HG02610 (cell line): ENCODE measurements at regions not wholly inside any gene's neighbourhood (a gene's known extent, or its start where the extent isn't known, plus 50 kb on each side); places are given as distances from the start of the nearest gene placed in this dataset.

ENCODE experiments used
- ATAC-seq: cut with Tn5 transposase; IDR thresholded peaks from one replicate; pipeline ENCODE4 v1.9.1; 2021; ENCODE audit warnings: mild to moderate bottlenecking, moderate library complexity; ENCODE audit not compliant: unreplicated experiment

GRCh38 chr1:34406833-34407539, 230.3 kb downstream of the C1orf94 start:
- no peak for ATAC-seq

- ATAC-seq, result no peak
These were observed 231.3 kb downstream of the C1orf94 start for GRCh38 chr1:34408011-34408410.

DNA sequence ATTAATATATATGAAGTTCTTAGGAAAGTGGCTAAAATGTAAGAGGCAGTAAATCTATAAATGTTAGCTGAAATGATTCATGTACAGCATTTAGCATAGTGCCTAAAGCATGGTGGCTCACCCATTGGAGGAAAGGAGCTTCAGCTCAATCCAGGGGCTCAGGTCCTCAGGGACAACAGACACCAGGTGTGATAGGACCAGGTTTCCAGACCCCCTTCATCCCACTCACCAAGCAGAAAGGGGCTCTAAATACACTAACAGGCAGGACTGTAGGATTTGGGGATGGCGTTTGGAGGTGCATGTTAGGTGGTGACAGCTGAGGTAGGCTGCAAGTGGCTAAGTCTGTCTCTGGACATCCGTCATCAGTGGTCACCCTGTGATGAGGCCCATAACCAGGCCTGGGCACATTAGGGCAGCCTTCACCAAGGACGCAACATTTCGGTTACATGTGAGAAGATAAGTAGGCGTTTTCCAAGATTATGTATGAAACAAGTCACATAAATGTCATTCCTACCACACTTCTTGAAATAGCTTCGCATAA, 233.1 kb downstream of the C1orf94 start:
- ATAC-seq, result no peak

- ATAC-seq, result no peak
These were observed 236.1 kb downstream of the C1orf94 start for GRCh38 chr1:34412598-34413370.

- no peak for ATAC-seq
These were observed 238.4 kb downstream of the C1orf94 start for GRCh38 chr1:34415140-34415539.

DNA sequence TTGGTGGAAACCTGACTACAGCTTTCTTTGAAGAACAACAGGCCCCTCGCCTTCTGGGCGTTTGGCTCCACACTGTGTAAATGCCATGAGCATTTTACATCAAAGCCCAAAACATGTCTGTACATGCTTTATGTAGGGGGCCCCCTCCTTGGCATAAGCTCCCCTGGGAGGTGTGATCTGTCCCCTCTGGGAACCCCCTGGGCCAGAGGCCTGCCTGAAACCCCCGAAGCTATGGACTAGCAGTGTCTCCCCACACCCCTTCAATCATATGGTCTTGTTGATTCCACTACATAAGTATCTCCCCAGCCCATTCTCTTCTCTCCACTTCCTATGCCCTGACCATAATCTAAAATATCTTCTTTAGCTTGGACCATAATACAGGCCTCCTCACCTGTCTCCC, 241.5 kb downstream of the C1orf94 start:
- ATAC-seq, result no peak

DNA sequence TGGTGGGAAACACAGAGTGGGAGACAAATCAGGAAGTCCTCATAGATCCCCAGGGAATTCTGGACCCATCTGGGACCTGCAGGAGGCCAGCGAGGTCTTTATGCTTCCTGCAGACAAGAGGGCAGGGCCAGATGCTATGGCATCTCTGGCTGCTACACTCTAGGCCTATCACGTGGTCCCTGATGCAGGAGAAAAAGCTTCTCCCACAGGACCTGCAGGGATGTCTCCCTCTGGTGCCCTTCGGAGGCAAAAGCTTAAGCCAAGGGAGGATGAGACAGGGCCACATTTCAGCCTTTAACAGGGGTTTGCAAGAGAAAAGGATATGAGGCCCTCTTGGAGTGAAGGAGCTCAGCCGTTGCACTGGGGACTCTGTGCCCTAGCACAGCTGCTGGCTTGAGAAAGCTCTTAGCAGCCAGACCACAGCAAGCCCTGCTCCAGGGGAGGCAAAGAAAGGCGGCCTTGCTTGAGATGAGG, 243.0 kb downstream of the C1orf94 start:
- ATAC-seq, result no peak

GRCh38 chr1:34425046-34425445, 248.3 kb downstream of the C1orf94 start:
- ATAC-seq, result no peak

DNA sequence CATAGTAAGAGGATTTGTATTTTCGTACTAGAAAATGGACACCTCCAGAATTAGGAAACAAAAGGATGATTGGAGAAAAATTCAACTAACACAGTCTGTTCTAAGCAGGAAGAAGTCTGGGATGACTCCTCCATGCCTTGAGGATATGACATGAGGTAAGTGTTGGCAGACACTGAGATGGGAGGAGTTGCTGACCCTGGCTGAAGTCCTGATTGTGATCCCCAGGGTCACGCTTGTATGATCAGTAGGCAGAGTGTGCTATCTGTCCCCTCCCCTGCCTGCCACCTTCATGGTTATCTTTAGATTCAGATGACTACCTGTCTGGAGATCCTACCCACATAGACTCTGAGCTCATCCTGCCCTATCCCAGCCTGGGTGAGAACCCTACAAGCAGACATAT, 249.1 kb downstream of the C1orf94 start:
- no peak for ATAC-seq

DNA sequence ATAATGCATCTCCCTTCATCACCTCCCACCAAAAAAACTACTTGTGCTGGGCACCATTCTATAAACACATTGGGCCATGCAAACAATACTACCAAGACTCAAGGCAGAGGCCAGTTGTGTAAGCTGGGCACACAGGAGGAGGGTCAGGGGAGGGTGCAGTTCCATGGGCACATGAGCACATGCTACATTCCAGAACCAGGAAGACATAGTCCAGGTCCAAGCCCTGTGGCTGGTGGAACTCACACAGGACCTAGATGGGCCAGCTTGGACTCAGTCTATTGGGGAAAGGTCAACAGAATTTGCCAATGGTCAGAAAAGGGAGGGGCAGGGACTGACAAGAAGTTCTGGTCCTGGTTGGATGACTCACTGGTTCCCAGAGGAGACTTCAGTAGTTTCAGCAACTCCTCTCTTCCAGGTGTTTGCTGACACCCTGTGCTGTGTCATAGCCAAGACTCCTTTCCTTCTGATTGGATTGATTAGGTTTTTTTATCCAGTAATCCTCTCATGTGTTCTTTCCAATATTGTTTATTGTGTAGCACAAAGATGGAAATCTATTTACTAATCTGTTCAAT, 249.7 kb downstream of the C1orf94 start:
- ATAC-seq, result no peak

DNA sequence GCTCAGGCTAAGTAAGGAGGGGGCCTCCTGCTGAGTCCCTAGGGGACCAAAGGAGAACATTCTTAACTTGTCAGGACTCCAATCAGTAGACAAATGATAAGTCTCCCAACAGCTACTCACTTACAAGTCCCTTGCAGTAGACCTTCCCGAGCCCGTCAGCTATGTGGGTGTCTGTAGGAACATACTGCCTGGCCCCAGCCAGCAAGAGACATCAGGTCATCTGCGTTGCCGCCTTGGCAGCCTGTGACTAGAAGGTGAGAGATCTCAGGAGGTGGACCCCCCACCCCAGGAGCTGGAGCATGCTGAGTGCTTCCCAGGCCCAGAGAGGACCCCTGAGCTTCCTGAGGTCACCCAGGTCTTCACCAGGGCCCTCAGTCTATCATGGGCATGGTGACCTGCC, 250.5 kb downstream of the C1orf94 start:
- no peak for ATAC-seq

DNA sequence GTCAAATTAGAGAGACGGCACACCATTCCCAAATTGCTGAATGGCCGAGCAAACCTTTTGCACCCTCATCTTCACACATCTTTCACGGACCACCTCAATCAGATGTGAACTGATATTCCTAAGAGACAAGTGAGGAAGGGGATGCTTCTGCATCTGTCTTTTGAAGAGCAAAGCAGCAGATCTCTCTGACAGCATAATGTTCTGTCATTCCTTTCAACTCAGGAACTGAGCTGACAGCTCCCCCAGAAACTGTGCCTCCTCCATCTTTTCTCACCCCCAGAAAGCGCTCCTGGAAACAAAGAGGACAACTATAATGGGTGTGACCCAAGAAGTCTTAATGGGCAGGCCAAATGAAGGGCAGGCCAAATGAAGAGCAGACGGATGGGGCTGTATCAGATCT, 256.4 kb downstream of the C1orf94 start:
- ATAC-seq, result no peak

- no peak for ATAC-seq
These were observed 260.1 kb downstream of the C1orf94 start for GRCh38 chr1:34436836-34437235.

- no peak for ATAC-seq
These were observed 264.8 kb downstream of the C1orf94 start for GRCh38 chr1:34441259-34442069.

DNA sequence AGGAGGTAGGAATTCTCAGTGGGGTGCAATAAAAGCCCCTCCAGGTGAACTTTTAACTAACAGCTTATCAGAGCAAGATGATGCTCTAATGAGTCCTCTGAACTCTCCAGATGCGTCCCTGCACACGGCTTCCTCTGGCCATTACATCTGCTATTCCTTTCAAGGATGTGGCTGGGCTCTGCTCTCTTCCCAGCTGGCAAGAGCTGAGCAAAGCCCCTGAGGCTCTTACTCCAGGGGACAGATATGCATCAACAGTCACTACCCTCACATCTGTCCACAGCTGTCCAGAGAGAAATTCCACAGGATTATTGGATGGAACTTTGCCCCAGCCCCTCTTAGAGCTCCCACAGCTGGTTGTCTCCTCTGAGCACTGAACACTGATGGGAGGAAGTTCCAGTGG, 267.8 kb downstream of the C1orf94 start:
- ATAC-seq, result no peak

- no peak for ATAC-seq
These were observed 273.6 kb downstream of the C1orf94 start for GRCh38 chr1:34450325-34450724.

- no peak for ATAC-seq
These were observed 275.7 kb downstream of the C1orf94 start for GRCh38 chr1:34452451-34452850.

GRCh38 chr1:34455121-34455520, 278.4 kb downstream of the C1orf94 start:
- no peak for ATAC-seq

GRCh38 chr1:34460193-34460592, 283.5 kb downstream of the C1orf94 start:
- ATAC-seq, result no peak

DNA sequence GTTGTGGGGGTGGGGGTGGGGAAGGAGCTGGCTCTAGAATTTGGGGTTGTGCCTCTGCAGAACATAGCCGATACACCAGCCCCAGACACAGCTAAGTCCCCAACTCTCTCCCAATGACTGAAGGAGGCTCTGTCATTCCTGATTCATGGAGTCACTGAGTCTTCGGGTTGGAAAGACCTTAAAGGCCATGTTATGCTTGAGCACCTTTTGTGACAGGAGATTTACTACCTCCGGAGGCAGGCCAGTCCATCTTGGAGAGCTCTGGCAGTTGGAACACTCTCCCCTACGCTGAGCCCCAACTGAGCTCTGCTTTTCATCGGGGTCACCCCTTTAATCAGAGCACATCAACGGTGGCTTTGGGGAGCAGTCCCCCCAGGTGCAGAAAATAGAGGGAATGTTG, 284.4 kb upstream of the GJB5 start:
- ATAC-seq, result no peak

DNA sequence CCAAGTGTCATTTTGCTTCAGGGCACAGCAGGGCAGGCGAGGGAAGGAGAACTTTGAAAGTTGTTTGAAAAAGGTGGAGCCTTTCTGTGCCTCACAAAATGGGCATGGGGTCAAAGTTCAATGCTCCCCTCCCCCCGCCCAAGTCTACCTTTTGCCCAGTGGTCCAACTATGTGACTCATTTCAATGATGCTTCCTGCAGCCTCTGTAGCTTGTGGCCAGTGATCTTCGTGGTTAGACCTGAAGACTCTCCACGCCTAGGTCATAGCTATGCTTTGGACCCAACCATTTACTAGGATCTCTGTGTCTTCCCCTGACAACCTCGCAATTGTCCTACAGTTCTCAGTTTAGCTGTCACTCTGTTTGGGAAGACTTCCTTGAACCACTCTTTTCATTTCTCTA, 280.3 kb upstream of the GJB5 start:
- no peak for ATAC-seq
